ENCODE measurements at regions not wholly inside any gene's neighbourhood (a gene's known extent, or its start where the extent isn't known, plus 50 kb on each side); places are given as distances from the start of the nearest gene placed in this dataset.

DNA sequence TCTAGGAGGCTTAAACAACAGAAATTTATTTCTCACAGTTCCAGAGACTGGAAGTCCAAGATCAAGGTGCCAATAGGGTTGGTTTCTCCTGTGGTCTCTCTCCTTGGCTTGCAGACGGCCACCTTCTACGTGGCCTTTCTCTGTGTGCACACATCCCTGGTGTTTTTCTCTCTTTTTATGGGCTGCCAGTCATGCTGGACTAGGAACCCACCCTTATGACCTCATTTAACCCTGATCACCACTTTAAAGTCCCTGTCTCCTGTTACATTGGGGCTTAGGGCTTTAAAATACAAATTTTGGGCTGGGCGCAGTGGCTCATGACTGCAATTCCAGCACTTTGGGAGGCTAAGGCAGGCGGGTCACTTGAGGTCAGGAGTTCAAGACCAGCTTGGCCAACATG, 157.1 kb downstream of the TLE1 start:
- no peak for DNase-seq

DNA sequence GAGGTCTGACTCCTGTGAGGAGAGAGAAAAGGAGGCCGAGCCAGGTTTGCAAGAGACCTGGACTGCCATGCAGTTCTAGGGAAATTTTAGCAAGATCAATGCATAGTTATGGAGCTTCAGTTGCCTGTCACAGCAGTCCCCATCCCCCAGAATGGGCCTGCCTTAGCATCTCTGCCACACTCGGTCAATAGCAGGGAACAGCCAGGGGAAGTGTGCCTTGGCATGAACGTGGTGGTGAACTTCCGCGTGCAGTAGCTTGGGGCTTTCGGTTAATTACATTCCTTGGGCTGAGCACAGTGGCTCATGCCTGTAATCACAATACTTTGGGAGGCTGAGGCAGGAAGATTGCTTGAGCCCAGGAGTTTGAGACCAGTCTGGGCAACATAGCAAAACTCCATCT, 157.8 kb downstream of the TLE1 start:
- DNase-seq = no peak

DNA sequence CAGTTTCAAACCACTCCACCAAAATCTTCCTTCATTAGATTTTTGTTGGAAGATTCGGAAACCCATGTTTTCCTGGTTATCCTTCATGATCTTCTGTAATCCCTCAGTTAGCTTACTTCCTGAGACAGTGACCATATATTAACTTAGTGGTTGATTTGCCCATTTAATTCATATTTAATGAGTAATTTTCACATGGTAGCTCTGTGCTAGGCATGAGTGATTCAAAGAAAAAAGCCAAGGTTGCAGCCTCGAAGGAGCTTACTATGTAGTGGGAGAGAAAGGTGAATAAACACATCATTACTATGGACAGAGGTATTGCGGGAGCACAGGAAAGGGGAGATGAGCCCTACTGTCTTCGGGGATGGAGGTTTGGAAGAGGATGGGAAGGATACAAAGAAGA, 158.5 kb downstream of the TLE1 start:
- DNase-seq = no peak

DNA sequence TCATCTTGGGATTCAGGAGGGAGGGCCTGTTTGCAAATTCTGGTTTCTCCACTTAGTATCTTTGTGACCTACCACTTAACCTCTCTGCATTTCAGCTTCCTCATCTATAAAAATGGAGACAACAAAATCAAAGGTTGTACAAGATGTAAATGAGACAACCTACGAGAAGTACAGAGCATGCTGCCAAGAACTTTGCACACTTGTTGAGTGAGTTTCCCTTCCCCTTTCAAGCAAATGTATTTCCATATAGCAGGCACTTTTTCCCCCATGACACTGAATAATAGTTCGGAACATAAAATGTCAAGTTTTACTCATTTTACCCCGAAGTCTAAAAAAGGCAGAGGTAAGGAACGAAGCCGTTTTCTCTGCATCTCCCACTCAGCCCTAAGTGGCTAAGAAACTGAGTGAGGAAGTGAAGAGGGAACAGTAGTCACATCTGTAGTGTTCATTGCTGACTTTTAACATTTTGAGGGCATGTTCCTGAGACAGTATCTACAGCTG, 159.0 kb downstream of the TLE1 start:
- no peak for DNase-seq

DNA sequence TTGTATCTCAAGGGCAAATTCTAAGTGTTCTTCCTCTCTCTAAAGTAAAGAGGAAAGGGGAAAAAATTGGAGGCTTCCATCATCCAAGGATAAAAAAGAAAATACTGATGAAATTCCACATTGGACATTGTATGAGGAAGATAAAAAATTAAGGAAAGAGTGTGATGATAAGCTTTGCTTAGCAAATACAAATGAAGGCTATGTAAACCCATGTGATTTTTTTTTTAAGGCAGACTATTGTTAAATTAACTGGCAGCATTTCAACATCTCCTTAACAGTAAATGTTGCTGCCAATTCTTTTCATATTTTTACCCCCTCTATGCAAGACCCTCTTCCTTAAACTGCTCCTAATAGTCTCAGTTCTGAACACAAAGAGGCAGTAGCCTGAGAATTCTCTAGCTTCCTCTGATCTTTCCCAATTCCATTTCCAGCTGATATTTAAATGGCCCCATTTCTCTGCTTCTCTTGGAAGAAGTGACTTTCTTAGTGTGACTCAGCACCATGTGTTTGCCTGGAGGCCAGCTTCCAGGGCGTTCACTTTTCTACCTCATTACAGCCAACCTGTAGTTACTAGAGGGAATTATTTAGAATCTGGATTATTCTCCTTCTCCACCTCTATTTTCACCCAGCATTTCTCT, 159.7 kb downstream of the TLE1 start:
- DNase-seq = no peak

DNA sequence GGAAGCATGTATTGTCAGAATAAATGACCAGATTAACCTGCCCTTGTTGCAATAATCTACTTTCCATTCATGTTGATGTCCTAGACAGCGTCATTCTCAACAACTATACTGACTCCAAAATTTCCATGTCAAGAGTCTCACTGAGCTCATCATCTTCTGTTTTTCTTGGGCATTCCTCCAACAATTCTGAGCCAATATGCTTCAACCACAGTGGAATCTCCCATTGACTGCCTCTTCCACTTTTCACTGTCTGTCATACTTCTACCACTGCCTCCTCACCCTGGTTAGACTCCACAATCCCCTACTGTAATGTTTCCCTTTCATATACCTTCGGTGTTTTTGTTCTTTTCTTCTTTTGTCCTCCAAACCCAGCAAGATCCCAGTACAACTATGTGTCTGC, 162.8 kb downstream of the TLE1 start:
- no peak for DNase-seq

DNA sequence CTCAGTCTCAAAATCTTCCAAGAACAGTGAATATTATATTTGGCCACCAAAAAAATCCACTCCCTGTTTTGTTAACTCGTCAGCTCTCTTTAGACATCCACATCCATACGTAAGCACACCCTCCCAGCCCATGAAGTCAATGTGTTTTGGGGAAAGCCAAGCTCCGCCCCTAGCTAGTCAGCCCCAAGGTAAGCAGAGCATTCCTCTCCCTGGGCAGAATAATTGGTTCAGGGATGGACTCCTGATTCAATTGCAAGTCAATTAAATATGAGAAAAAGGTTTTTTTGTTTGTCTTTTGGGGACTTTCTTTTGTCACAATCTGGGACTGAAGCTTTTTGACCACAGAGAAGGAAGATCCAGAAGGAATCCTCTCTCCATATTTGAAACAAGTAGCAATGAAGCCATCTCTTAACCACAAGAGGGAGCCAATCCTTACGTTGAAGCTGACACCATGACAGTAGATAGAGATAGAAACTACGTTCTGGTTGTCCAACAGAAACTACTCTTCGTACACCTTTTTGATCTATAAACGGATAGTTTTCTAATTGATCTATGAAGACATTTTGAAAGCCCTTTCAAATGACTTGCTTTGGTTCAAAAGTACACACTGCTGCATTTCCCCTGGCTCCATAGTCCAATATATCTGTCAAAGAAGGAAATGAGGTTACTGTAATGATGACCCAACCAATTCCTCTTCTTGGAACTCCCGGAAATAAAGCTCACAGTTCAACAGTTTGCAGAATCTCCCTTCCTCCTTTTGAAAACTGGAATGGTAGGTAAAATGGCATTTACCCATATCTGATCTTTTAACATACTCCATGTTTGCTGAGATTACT, 166.4 kb downstream of the TLE1 start:
- DNase-seq = no peak

DNA sequence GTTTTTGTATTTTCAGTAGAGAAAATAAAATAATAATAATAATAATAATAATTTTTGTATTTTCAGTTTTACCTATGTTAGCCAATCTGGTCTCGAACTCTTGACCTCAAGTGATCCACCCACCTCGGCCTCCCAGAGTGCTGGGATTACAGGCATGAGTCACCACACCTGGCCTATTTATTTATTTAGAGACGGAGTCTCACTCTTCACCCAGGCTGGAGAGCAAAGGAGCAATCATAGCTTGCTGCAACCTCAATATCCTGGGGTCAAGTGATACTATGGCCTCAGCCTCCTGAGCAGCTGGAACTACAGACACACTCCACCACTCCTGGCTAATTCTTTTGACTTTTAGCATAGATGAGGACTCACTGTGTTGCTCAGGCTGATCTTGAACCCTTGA, 167.5 kb downstream of the TLE1 start:
- DNase-seq = no peak

DNA sequence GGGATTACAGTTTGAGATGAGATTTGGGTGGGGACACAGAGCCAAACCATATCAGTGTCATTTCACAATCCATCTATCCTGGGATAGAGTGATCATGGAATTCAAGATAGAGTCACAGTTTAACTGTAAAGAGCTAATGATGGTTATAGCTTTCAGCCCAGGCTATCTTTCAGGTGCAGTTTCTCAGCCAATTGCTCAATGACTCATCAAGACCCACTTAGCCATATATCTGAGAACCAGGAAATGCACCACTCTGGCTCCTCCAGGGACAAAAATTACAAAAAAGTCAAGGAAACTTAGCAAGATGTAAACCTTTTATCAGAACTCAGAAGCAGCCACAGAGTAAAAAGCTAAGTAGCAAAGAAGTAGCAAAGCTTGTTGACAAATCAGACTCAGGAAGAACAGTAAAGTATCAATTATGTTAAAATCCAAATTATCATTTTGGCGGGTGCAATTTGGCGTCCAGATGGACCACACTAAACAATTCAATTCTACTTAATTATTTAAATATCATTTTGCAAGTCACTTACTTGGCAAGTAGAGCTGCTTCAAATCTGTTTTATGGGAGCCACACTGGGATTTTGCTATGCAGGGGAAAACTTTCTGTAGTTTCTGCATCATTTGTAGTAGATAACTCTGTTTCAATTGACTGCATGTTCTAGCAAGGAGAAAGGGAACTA, 169.4 kb downstream of the TLE1 start:
- DNase-seq = no peak

DNA sequence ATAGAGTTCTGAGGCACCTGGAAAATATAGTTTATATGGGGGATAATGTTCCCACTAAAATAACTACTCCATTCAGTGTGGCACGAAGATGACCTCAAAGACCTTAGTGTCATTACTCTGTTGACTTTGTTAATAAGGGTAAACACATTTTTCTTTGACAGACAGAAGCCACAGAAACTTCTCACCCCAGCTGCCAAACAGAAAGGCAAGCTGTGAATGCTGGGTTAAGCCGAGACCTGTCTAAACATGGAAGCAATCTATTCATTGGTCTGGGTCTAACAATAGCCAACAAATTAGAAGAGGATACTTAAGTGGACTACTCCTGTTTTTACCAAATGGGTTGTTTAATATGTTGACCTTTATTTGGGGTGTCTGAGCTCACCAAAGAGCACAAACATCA, 171.4 kb downstream of the TLE1 start:
- no peak for DNase-seq

DNA sequence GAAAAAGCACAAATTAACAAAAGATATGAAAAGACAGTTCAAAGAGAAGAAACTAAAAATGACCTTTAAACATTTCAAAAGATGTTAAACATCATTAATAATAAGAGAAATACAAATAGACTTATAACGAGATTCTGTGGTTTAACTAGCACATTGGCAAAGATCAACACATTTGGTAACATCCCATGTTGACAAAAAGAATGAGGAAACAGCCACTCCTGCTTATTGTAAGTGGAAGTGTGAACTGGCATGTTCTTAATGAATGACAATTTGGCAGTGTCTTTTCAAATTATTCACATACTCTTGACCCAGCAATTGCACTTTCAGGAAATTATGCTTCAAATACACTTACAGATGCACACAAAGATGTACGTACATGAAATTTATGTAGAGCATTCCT, 176.3 kb downstream of the TLE1 start:
- no peak for DNase-seq

DNA sequence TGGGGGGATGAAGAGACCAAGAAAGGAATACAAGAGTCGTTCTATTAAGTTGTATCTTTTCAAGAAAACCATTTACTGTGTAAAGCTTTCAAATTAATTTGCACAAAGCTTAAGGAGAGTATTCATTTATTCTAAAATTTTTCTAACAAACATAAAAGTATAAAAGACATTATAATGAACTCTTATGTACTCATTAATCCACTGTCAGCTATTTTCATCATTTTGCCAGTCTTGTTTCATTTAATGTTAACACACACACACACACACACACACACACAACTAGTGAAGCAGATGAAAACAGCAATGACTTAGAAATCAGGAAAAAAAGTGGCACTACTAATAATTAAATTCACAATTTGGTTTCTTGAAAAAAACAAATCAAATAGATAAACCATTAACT, 176.7 kb downstream of the TLE1 start:
- DNase-seq = no peak

DNA sequence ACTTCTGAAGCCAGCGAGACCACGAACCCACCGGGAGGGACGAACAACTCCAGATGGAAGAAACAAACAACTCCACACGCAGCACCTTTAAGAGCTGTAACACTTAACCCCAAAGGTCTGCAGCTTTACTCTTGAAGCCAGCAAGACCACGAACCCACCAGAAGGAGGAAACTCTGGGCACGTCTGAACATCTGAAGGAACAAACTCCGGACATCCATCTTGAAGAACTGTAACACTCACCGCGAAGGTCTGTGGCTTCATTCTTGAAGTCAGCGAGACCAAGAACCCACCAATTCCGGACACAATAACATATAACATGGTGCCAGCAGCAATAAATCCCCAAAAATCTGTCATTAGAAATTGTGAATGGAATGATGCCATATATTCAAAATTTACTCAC, 180.9 kb downstream of the TLE1 start:
- no peak for DNase-seq

DNA sequence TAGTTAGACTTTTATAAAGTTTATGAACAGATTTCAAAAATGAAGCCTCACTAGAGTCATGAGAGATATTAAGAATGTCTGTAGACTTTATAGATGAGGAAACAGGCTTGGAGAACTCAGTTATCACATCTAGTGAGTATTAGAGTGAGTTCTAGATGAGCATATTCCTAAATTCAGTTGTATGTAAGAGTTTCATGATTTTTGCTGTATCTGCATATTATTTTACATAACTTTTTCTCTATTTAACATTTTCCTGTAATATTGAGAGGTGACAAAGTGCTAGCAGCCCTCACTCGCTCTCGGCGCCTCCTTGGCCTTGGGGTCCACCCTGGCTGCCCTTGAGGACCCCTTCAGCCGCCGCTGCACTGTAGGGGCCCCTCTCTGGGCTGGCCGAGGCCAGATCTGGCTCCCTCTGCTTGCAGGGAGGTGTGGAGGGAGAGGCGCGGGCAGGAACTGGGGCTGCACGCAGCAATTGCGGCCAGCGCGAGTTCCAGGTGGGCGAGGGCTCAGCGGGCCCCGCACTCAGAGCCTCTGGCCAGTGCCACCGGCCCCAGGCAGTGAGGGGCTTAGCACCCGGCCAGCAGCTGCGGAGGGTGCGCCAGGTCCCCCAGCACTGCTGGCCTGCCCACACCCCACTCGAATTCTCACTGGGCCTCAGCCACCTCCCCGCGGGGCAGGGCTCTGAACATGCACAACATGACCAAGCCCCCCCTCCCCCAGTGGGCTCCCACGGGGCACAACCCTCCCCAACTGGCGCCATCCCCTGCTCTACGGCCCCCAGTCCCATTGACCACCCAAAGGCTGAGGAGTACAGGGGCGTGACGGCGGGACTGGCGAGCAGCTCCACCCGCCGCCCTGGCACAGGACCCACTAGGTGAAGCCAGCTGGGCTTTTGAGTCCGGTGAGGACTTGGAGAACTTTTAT, 182.1 kb downstream of the TLE1 start:
- DNase-seq = no peak

DNA sequence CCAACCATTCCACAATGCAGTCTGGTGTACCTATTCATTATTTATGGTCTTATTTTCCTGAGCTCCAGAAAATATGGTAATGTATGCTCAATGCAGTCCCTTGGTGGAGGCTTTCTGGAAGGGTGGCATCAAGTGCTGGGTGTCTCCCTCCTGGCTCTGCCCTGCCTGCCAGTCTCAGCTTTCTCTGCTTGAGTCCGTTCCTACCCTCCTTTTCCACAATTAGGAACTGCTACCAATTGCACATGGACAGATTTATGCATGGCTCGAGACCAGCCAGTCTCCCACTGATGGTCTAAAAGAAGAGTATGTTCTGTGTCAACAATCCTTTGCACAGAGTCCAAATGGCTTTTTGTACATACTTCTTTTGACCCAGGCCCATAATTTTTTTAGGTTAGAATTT, 189.8 kb downstream of the TLE1 start:
- DNase-seq = no peak

DNA sequence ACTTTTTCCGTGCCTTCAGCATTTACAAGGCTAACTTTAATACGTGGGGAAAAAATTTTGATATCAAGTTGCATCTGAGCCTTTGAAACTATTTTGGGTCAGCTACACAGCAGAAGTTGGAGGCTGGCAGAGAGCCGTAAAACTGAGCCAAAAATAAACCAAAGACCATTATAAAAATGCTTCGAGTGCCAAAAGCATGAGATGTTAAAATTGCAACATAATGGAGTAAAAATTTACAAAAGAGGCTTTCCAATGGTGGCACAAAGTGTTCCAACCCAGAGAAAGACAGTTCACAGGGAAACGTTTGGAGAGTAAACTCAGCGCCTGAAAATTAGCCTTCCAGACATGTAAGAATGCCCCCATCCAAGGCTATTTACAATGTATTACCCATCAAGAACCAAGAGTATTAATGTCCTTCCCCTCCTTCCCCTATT, 190.3 kb downstream of the TLE1 start:
- DNase-seq = no peak

DNA sequence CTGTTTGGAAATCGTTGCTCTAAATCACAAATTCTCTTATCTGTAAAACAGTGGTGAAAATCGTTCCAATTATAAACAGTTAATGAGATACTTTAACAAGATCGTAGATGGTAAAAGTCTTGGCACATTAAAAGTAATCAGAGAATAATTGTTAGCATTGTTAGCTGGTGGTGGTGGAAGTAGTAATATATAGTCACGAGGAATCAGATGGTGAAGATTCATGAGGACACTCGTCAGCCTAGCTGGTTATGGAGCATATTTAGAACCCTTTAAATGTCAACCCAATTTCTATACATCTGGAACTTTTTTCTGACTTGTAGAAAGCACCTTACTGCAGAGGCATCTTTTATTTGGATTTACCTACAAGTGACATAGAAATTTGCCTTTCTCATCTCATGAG, 190.8 kb downstream of the TLE1 start:
- DNase-seq = no peak

DNA sequence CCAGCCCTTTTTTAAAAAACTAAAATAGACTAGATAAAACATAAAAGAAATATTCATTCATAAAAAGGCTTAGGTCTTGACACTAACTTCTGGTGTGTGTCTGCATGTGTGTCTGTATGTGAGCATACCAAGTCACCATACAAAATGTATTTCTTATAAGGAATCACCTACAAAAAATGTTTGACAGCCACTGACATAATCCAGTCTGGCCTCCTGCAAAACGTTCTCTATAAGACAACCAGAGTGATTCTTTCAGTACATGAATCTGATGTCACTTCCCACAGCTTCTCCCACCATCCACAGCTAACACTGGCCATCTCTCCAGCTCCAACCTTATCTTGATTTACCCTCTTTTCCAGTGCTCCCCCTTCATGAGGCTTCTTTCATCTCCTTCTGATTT, 192.3 kb downstream of the TLE1 start:
- no peak for DNase-seq

DNA sequence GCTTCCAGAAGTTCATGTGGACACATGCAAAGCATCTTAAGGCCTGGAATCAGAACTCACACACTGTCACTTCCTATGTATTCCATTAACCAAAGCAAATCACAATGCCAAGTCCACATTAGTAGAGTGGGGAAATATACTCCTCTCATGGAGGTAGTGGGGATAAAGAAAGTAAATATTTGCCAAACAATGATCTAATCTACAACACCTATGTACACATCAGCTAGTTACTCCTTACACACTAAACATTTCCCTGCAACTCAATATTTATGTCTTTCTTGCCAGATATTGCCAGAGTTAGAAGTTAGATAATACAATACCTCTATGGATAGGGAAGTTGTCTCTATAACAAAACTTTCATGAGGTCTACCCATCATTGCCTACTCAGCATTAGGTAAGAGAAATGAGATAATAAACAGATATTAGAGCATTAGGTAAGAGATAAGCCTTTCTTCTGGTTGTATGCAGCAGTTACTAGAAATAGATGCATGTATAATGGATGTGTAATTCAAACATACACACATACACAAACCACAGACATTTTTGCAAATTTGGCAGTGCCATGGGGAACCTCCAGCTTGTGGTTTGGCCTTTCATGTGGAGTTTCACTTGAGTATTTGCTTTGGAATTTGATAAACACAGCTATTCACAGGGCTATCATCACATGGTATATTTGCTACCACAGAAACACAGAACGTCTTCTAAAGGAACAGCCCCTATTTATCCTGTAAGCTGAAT, 196.5 kb downstream of the TLE1 start:
- no peak for DNase-seq

DNA sequence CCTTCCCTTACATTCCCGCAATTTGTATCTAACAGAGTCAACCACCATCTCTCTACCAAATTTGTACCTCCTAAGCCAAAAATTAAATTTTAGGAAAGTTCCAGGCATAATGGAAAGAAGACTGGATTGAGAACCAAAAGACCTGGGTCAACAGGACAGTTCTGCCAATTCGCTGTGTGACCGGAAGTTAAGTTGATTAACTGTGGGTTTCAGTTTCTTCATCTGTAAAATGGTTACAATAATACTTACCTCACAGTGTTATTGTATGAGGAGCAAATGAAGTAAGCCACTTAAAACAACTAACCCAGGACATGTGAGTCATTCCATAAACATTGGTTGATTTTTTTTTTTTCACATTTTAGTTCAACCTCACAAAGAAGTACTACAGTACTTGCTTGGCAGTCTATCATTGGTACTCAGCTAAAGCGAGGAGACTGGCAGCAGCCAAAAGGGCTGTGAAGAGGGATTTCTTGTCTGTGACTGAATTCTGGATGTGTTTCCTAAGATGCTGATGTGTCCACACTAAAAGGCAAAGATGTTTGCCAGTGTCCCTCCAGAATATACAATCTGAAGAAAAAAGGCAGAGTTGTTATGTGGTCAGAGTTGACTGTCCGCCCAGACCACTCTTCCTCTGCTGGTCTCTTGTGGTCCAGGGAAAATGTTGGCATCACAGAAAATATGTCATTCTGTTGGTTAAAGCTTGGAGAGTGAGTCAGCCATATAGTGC, 198.6 kb downstream of the TLE1 start:
- DNase-seq = no peak

DNA sequence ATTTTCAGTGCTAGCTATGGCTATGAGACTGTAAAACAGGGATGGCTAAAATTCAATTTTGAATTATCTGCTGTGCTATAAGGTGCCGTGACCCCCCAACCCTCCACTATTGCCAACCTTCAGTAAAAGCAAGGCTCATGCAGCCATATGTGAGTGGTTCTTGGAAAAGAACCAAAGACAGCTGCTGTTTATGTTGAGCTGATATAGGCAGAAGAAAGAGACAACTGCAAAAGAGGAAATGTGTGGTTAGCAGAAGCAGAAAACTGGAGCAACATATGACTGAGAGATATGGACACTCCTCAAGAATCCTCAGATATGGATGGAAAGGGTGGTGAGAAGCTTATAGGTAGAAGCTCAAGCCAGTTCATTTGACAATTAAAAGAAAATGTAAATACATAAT, 200.3 kb downstream of the TLE1 start:
- DNase-seq = no peak
